Upper lobe of left lung (tissue), 6 donors: ENCODE measurements at regions not wholly inside any gene's neighbourhood (a gene's known extent, or its start where the extent isn't known, plus 50 kb on each side); places are given as distances from the start of the nearest gene placed in this dataset.
"Not testable (repeated sequence)": the region's sequence is repeated elsewhere in the genome, so short reads cannot be mapped to it uniquely, and the experiment has no call there.

Experiments
- ATAC-seq, 2 donors: fragments of 200-7000 bp; cut with Tn5 transposase; one replicate each; pipeline ENCODE4 v1.9.1; 2022; ENCODE audit warnings: mild to moderate bottlenecking in 2 of 2, moderate library complexity in 2 of 2; ENCODE audit not compliant: low FRiP score in 2 of 2
- DNase-seq, 2 donors: peaks; one replicate each; pipeline ENCODE4 v3.0.0-alpha.2; 2019 to 2020
- H3K27ac ChIP-seq, 4 donors: fragments of 200-600 bp; sonication (generic); one replicate each; pipeline ENCODE4 v1.5.1; 2016 to 2019
- H3K27me3 ChIP-seq, 4 donors: fragments of 200-600 bp; sonication (generic); one replicate each; pipeline ENCODE4 v1.5.1; 2017 to 2019
- H3K36me3 ChIP-seq, 4 donors: fragments of 200-600 bp; sonication (generic); one replicate each; pipeline ENCODE4 v1.5.1; 2016 to 2019
- H3K4me1 ChIP-seq, 4 donors: fragments of 200-600 bp; sonication (generic); one replicate each; pipeline ENCODE4 v1.5.1; 2018 to 2019
- H3K4me3 ChIP-seq, 4 donors: fragments of 200-600 bp; sonication (generic); one replicate each; pipeline ENCODE4 v1.5.1; 2017 to 2019; ENCODE audit warnings: mild to moderate bottlenecking in 2 of 4, moderate library complexity in 1 of 4
- H3K9me3 ChIP-seq, 4 donors: fragments of 200-600 bp; sonication (generic); one replicate each; pipeline ENCODE4 v1.5.1; 2018 to 2019
- CTCF ChIP-seq, 6 experiments: fragments of 450-650 bp in 4 of 6; fragments of 200-600 bp in 2 of 6; sonication (generic) in 2 of 6; IDR thresholded peaks; one replicate each; pipeline ENCODE4 v1.5.1; 2016 to 2019; ENCODE audit warnings: antibody characterized with exemption in 6 of 6
- EP300 ChIP-seq, 4 donors: sonication (generic); formaldehyde crosslinking; IDR thresholded peaks; one replicate each; pipeline ENCODE4 v1.5.1; 2017; ENCODE audit warnings: antibody characterized with exemption in 4 of 4, control low read depth in 2 of 4
- POLR2A ChIP-seq, 4 donors: fragments of 450-650 bp; IDR thresholded peaks; one replicate each; pipeline ENCODE4 v1.5.1; 2016 to 2017; ENCODE audit warnings: antibody characterized with exemption in 4 of 4, mild to moderate bottlenecking in 2 of 4
- POLR2AphosphoS5 ChIP-seq, 2 donors: sonication (generic); formaldehyde crosslinking; IDR thresholded peaks; one replicate each; pipeline ENCODE4 v1.5.1; 2017; ENCODE audit warnings: antibody characterized with exemption in 2 of 2
- WGBS, 2 donors: methylation state at CpG; one replicate each; pipeline ENCODE4 v1.1.5; 2017 to 2018; 5-methylcytosine and 5-hydroxymethylcytosine counted together
- donor health status: DM: no; HTN: no; CAD: no; lungs with moderate emphysema.
- donor health status: DM: no; HTN: yes; CAD: no; lungs with severe emphysema.

GRCh38 chr17:5769593-5770354 is 185.5 kb upstream of the NLRP1 start:
- no peak for TF ChIP-seq POLR2A (IDR thresholded peaks at IDR 0.05)
- no peak for TF ChIP-seq EP300 (IDR thresholded peaks at IDR 0.05)
- no peak for TF ChIP-seq CTCF (IDR thresholded peaks at IDR 0.05)
- TF ChIP-seq POLR2AphosphoS5 (IDR thresholded peaks at IDR 0.05), result no peak
- no peaks in the 10 kb centered on the region for H3K4me1 ChIP-seq
- no peak overlapping the region for H3K27ac ChIP-seq
- no peak for DNase-seq
- H3K4me3 ChIP-seq, result no peak overlapping the region
- WGBS, 2 donors, result 39 to 43% methylated on average over 13 of the region's 13 CpGs
- no peaks in the 10 kb centered on the region for H3K9me3 ChIP-seq
- H3K36me3 ChIP-seq, result no peaks in the 10 kb centered on the region
- peaks cover 0 to 7% (median 2%) of the 10 kb centered on the region in 4 donors for H3K27me3 ChIP-seq
- ATAC-seq, result no peak

- H3K27me3 ChIP-seq, result peaks cover 0 to 7% (median 2%) of the 10 kb centered on the region in 4 donors
- TF ChIP-seq POLR2AphosphoS5 (IDR thresholded peaks at IDR 0.05) (no peak), POLR2A (IDR thresholded peaks at IDR 0.05) (no peak), EP300 (IDR thresholded peaks at IDR 0.05) (no peak), CTCF (IDR thresholded peaks at IDR 0.05) (no peak)
- H3K36me3 ChIP-seq, result no peaks in the 10 kb centered on the region
- 26 to 49% methylated on average over 5 to 11 of the region's 17 CpGs for WGBS, 2 donors
- H3K4me1 ChIP-seq, result no peaks in the 10 kb centered on the region
- no peak overlapping the region for H3K4me3 ChIP-seq
- no peak for DNase-seq
- H3K27ac ChIP-seq, result no peak overlapping the region
- ATAC-seq, result no peak
- no peaks in the 10 kb centered on the region for H3K9me3 ChIP-seq
These were observed 186.3 kb upstream of the NLRP1 start for GRCh38 chr17:5770441-5771270.

GRCh38 chr17:5771271-5771577 is 186.9 kb upstream of the NLRP1 start:
- ATAC-seq, H3K9me3 ChIP-seq, H3K4me1 ChIP-seq, H3K27me3 ChIP-seq, H3K27ac ChIP-seq, H3K4me3 ChIP-seq, H3K36me3 ChIP-seq: not testable (repeated sequence)
- DNase-seq, result peak in 1 of 2 donors; percentile 52
- WGBS, 2 donors, result 53% methylated on average over 3 of the region's 36 CpGs; no CpG with 5 or more reads in 1 of the 2 donors

GRCh38 chr17:5772017-5772416 is 187.7 kb upstream of the NLRP1 start:
- not testable (repeated sequence) for H3K4me1 ChIP-seq, DNase-seq, H3K27ac ChIP-seq, ATAC-seq, H3K27me3 ChIP-seq, H3K9me3 ChIP-seq, H3K4me3 ChIP-seq, H3K36me3 ChIP-seq
- 84% methylated on average over 9 to 11 of the region's 11 CpGs for WGBS, 2 donors

- ATAC-seq (no peak), DNase-seq (no peak)
- no peaks in the 10 kb centered on the region for H3K4me1 ChIP-seq
- no peaks in the 10 kb centered on the region for H3K36me3 ChIP-seq
- H3K27ac ChIP-seq, result no peak overlapping the region
- WGBS, 2 donors, result 72 to 79% methylated on average over 12 to 13 of the region's 13 CpGs
- H3K27me3 ChIP-seq, result peaks cover 0 to 7% (median 2%) of the 10 kb centered on the region in 4 donors
- H3K4me3 ChIP-seq, result no peak overlapping the region
- TF ChIP-seq EP300 (IDR thresholded peaks at IDR 0.05) (no peak), CTCF (IDR thresholded peaks at IDR 0.05) (no peak), POLR2A (IDR thresholded peaks at IDR 0.05) (no peak), POLR2AphosphoS5 (IDR thresholded peaks at IDR 0.05) (no peak)
- no peaks in the 10 kb centered on the region for H3K9me3 ChIP-seq
These were observed 188.4 kb upstream of the NLRP1 start for GRCh38 chr17:5772720-5773119.
